ENCODE measurements at regions not wholly inside any gene's neighbourhood (a gene's known extent, or its start where the extent isn't known, plus 50 kb on each side); places are given as distances from the start of the nearest gene placed in this dataset.

DNA sequence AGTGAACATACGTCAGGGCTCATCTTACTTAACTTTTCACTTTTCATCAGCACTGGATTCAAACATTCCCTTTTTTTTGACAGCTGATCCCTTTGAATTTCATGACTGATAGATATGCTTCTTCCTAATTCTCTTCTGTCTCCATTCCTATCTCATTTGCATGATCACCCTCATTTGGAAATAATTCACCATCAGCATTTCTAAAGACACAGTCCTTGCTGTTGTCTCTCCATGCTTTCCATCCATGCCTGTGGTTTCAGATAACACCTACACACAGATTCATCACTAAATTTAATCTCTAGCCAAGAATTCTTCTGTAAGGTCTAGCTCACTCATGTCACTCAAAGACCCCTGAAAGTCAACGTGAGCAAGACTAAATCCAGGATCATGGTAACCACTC, 228.4 kb upstream of the BTBD3 start:
- Histone ChIP-seq H3K9me3 (ENCODE audit: insufficient read depth in 2 of 2, low read depth in 1 of 2, low read length in 1 of 2) (no peaks in the 10 kb centered on the region), H3K14ac (ENCODE audit: insufficient read length) (no peak overlapping the region), H3K79me1 (ENCODE audit: low read depth, low read length) (no peaks in the 10 kb centered on the region), H3K23me2 (ENCODE audit: low read depth, low read length) (peaks cover 6% of the 10 kb centered on the region; the same call in 1 of the 2 replicates), H2BK15ac (ENCODE audit: low read length) (no peak overlapping the region), H3K56ac (replicated peaks; ENCODE audit: insufficient read length, low read depth, low read length) (no peak overlapping the region), H2AK5ac (ENCODE audit: low read depth, low read length) (no peak overlapping the region), H2BK12ac (ENCODE audit: low read depth, low read length) (no peak overlapping the region), H3K27ac (ENCODE audit: low read depth, low read length) (no peak overlapping the region), H3K4me1 (replicated peaks in 1 of 4; ENCODE audit: control insufficient read depth in 3 of 4, insufficient read depth in 4 of 4, low read length in 3 of 4) (peaks cover 0 to 4% (median under 1%) of the 10 kb centered on the region in 4 experiments; a peak in 4 of 7 replicates), H4K8ac (ENCODE audit: extremely low read depth, insufficient read depth, low read length) (no peak overlapping the region), H3K36me3 (ENCODE audit: control insufficient read depth in 2 of 4, insufficient read depth in 4 of 4, low read length in 3 of 4) (no peaks in the 10 kb centered on the region), H2BK120ac (replicated peaks; ENCODE audit: low read depth, low read length) (no peak overlapping the region), H3K18ac (ENCODE audit: extremely low read depth, low read length) (no peak overlapping the region), H3K27me3 (replicated peaks in 1 of 4; ENCODE audit: control insufficient read depth in 3 of 4, extremely low read depth in 1 of 4, insufficient read depth in 3 of 4, low read length in 3 of 4) (peaks cover 5 to 20% (median 14%) of the 10 kb centered on the region in 4 experiments; a peak in 6 of 7 replicates), H3K79me2 (ENCODE audit: control insufficient read depth in 1 of 2, insufficient read depth in 2 of 2, low read length in 2 of 2) (no peaks in the 10 kb centered on the region), H2AFZ (ENCODE audit: low read length) (no peak overlapping the region), H3K4me3 (ENCODE audit: extremely low read depth in 1 of 4, insufficient read depth in 2 of 4, low read depth in 3 of 4, low read length in 4 of 4) (no peak overlapping the region), H3K4ac (replicated peaks; ENCODE audit: insufficient read length, low read depth, low read length) (no peak overlapping the region), H3K23ac (ENCODE audit: insufficient read length) (no peak overlapping the region), H4K91ac (replicated peaks; ENCODE audit: insufficient read length, low read length) (no peak overlapping the region), H3K9ac (replicated peaks in 1 of 4; ENCODE audit: extremely low read depth in 1 of 4, low read depth in 3 of 4, low read length in 3 of 4) (no peak overlapping the region), H4K5ac (ENCODE audit: insufficient read length, low read depth, low read length) (no peak overlapping the region), H2BK5ac (ENCODE audit: low read depth, low read length) (no peak overlapping the region), H3K4me2 (ENCODE audit: insufficient read depth in 1 of 2, low read depth in 2 of 2, low read length in 2 of 2) (no peak overlapping the region), H4K20me1 (replicated peaks in 1 of 2; ENCODE audit: control insufficient read depth in 1 of 2, insufficient read depth in 2 of 2, low read length in 2 of 2) (no peaks in the 10 kb centered on the region), H2BK20ac (ENCODE audit: low read length) (no peak overlapping the region)
- DNase-seq (ENCODE audit: low read depth in 1 of 2, low spot score in 2 of 2), result no peak
- ChIA-PET POLR2A (ENCODE audit: partially characterized antibody) (no interaction called here), CTCF (ENCODE audit: partially characterized antibody) (no interaction called here)
- 92% methylated on average over 2 of the region's 2 CpGs; no CpG with 5 or more reads in 1 of the 2 experiments for WGBS, 2 experiments (ENCODE audit: extremely low coverage in 1 of 2, insufficient coverage in 1 of 2, insufficient read length in 1 of 2, insufficient replicate concordance in 2 of 2, low coverage in 1 of 2, low lambda C conversion rate in 2 of 2, missing lambda C conversion rate in 1 of 2)
- TF ChIP-seq RAD21 (IDR thresholded peaks at IDR 0.05 in 1 of 2, conservative IDR thresholded peaks at IDR 0.05 in 1 of 2; ENCODE audit: low read depth in 2 of 2, low read length in 2 of 2) (no peak), ASH2L (IDR thresholded peaks at IDR 0.05; ENCODE audit: low read length) (no peak), CHD2 (IDR thresholded peaks at IDR 0.05; ENCODE audit: low read length) (no peak), JUND (IDR thresholded peaks at IDR 0.05; ENCODE audit: low read length) (no peak)
- FAIRE-seq, result no peak

Measured in H1 (cell line).